HG02571 (cell line): ENCODE measurements at regions not wholly inside any gene's neighbourhood (a gene's known extent, or its start where the extent isn't known, plus 50 kb on each side); places are given as distances from the start of the nearest gene placed in this dataset.

Experiments
- ATAC-seq: cut with Tn5 transposase; IDR thresholded peaks from one replicate; pipeline ENCODE4 v1.9.1; 2021; ENCODE audit warnings: mild to moderate bottlenecking, moderate library complexity; ENCODE audit not compliant: unreplicated experiment

- ATAC-seq, result no peak
These were observed 216.8 kb upstream of the GPR26 start for GRCh38 chr10:123449234-123449962.

- ATAC-seq, result no peak
These were observed 215.1 kb upstream of the GPR26 start for GRCh38 chr10:123450956-123451605.

GRCh38 chr10:123451618-123452245 is 214.4 kb upstream of the GPR26 start:
- no peak for ATAC-seq

GRCh38 chr10:123454987-123455386 is 211.2 kb upstream of the GPR26 start:
- no peak for ATAC-seq

GRCh38 chr10:123455861-123456260 is 210.3 kb upstream of the GPR26 start:
- no peak for ATAC-seq

- no peak for ATAC-seq
These were observed 207.2 kb upstream of the GPR26 start for GRCh38 chr10:123458933-123459332.

GRCh38 chr10:123459371-123460091 is 206.6 kb upstream of the GPR26 start:
- ATAC-seq, result no peak

GRCh38 chr10:123462246-123462645 is 203.9 kb upstream of the GPR26 start:
- no peak for ATAC-seq

- no peak for ATAC-seq
These were observed 203.4 kb upstream of the GPR26 start for GRCh38 chr10:123462756-123463155.

GRCh38 chr10:123463181-123463580 is 203.0 kb upstream of the GPR26 start:
- no peak for ATAC-seq

- no peak for ATAC-seq
These were observed 202.5 kb upstream of the GPR26 start for GRCh38 chr10:123463698-123464097.

- ATAC-seq, result no peak
These were observed 201.5 kb upstream of the GPR26 start for GRCh38 chr10:123464430-123465323.

GRCh38 chr10:123470336-123470921 is 195.7 kb upstream of the GPR26 start:
- no peak for ATAC-seq

- ATAC-seq, result no peak
These were observed 194.3 kb upstream of the GPR26 start for GRCh38 chr10:123471811-123472210.

GRCh38 chr10:123472606-123473005 is 193.5 kb upstream of the GPR26 start:
- ATAC-seq, result no peak

GRCh38 chr10:123474700-123475099 is 191.5 kb upstream of the GPR26 start:
- no peak for ATAC-seq

GRCh38 chr10:123475466-123475865 is 190.7 kb upstream of the GPR26 start:
- no peak for ATAC-seq

GRCh38 chr10:123478116-123478515 is 188.0 kb upstream of the GPR26 start:
- ATAC-seq, result no peak

- ATAC-seq, result no peak
These were observed 186.5 kb upstream of the GPR26 start for GRCh38 chr10:123479640-123480039.

- no peak for ATAC-seq
These were observed 185.8 kb upstream of the GPR26 start for GRCh38 chr10:123480344-123480743.
